H1 (cell line): ENCODE measurements at regions not wholly inside any gene's neighbourhood (a gene's known extent, or its start where the extent isn't known, plus 50 kb on each side); places are given as distances from the start of the nearest gene placed in this dataset.

ENCODE experiments used
- CTCF ChIA-PET: fragments of 300-600 bp; sonication (Branson Sonifier 250); formaldehyde crosslinking; loops from one replicate; lab custom pipeline; 2021; ENCODE audit not compliant: partially characterized antibody; lab: Charles Lee
- POLR2A ChIA-PET: fragments of 300-600 bp; sonication (Branson Sonifier 250); formaldehyde crosslinking; loops from one replicate; lab custom pipeline; 2021; ENCODE audit warnings: inconsistent platforms; ENCODE audit not compliant: partially characterized antibody; lab: Charles Lee
- DNase-seq, 2 experiments: peaks; one replicate each; pipeline versions ENCODE4 v3.0.0 to v3.0.0-alpha.2; 2010 to 2022; ENCODE audit warnings: low spot score in 2 of 2, low read depth in 1 of 2, mixed read lengths in 1 of 2
- FAIRE-seq: peaks from 2 replicates; lab custom pipeline; 2011; peaks lifted over from hg19 to GRCh38; lab: Jason Lieb, UNC
- H2AFZ ChIP-seq: 2 replicates; pipeline ENCODE4 v1.8.1; 2012; ENCODE audit warnings: low read length, inconsistent platforms
- H2AK5ac ChIP-seq: 2 replicates; pipeline ENCODE4 v1.6.1; 2013; ENCODE audit warnings: low read depth, low read length
- H2BK120ac ChIP-seq: replicated peaks from 2 replicates; pipeline ENCODE3; 2013; ENCODE audit warnings: low read depth, low read length, inconsistent platforms
- H2BK12ac ChIP-seq: 2 replicates; pipeline ENCODE4 v1.6.1; 2013; ENCODE audit warnings: low read depth, low read length
- H2BK15ac ChIP-seq: 2 replicates; pipeline ENCODE4 v1.6.1; 2013; ENCODE audit warnings: low read length
- H2BK20ac ChIP-seq: 2 replicates; pipeline ENCODE4 v1.6.1; 2013; ENCODE audit warnings: low read length
- H2BK5ac ChIP-seq: 2 replicates; pipeline ENCODE4 v1.6.1; 2013; ENCODE audit warnings: low read depth, low read length
- H3K14ac ChIP-seq: 2 replicates; pipeline ENCODE4 v1.6.1; 2013; ENCODE audit warnings: inconsistent platforms; ENCODE audit not compliant: insufficient read length
- H3K18ac ChIP-seq: 2 replicates; pipeline ENCODE4 v1.6.1; 2013; ENCODE audit warnings: low read length; ENCODE audit errors: extremely low read depth
- H3K23ac ChIP-seq: 2 replicates; pipeline ENCODE4 v1.6.1; 2013; ENCODE audit warnings: inconsistent platforms; ENCODE audit not compliant: insufficient read length
- H3K23me2 ChIP-seq: 2 replicates; pipeline ENCODE4 v1.6.1; 2013; ENCODE audit warnings: low read depth, low read length
- H3K27ac ChIP-seq: 2 replicates; pipeline ENCODE4 v1.6.1; 2011; ENCODE audit warnings: low read depth, low read length, inconsistent platforms
- H3K27me3 ChIP-seq, 4 experiments: replicated peaks in 1 of 4; 1 replicate in 1 of 4; 2 replicates in 3 of 4; pipeline versions ENCODE4 v1.6.1 to v1.8.1; 2011 to 2013; ENCODE audit warnings: low read length in 3 of 4, mild to moderate bottlenecking in 3 of 4, inconsistent platforms in 2 of 4, mixed read lengths in 2 of 4, moderate library complexity in 1 of 4; ENCODE audit not compliant: control insufficient read depth in 3 of 4, insufficient read depth in 3 of 4; ENCODE audit errors: extremely low read depth in 1 of 4
- H3K36me3 ChIP-seq, 4 experiments: 2 replicates each; pipeline versions ENCODE4 v1.6.1 to v1.8.1; 2011 to 2013; ENCODE audit warnings: mild to moderate bottlenecking in 4 of 4, low read length in 3 of 4, moderate library complexity in 2 of 4, control low read depth in 1 of 4, inconsistent platforms in 1 of 4; ENCODE audit not compliant: insufficient read depth in 4 of 4, control insufficient read depth in 2 of 4
- H3K4ac ChIP-seq: replicated peaks from 2 replicates; pipeline ENCODE3; 2013; ENCODE audit warnings: low read length, low read depth, mixed read lengths, inconsistent platforms; ENCODE audit not compliant: insufficient read length
- H3K4me1 ChIP-seq, 4 experiments: replicated peaks in 1 of 4; 1 replicate in 1 of 4; 2 replicates in 3 of 4; pipeline versions ENCODE4 v1.6.1 to v1.8.1; 2011 to 2013; ENCODE audit warnings: low read length in 3 of 4, inconsistent platforms in 2 of 4, mixed read lengths in 1 of 4; ENCODE audit not compliant: insufficient read depth in 4 of 4, control insufficient read depth in 3 of 4
- H3K4me2 ChIP-seq, 2 experiments: 2 replicates each; pipeline versions ENCODE4 v1.6.1 to v1.8.1; 2011 to 2013; ENCODE audit warnings: low read depth in 2 of 2, low read length in 2 of 2, control low read depth in 1 of 2, inconsistent platforms in 1 of 2, mild to moderate bottlenecking in 1 of 2; ENCODE audit not compliant: insufficient read depth in 1 of 2
- H3K4me3 ChIP-seq, 4 experiments: fragments of 200-600, 300-600 bp in 1 of 4; sonication (generic), shearing (Covaris generic), sonication (Bioruptor Twin) in 1 of 4; 2 replicates each; pipeline versions ENCODE4 v1.5.1 to v1.8.1; 2011 to 2016; ENCODE audit warnings: low read length in 4 of 4, low read depth in 3 of 4, control low read depth in 2 of 4, inconsistent platforms in 2 of 4, mild to moderate bottlenecking in 2 of 4, mixed read lengths in 1 of 4, moderate library complexity in 1 of 4; ENCODE audit not compliant: insufficient read depth in 2 of 4; ENCODE audit errors: extremely low read depth in 1 of 4
- H3K56ac ChIP-seq: replicated peaks from 2 replicates; pipeline ENCODE3; 2013; ENCODE audit warnings: low read depth, mild to moderate bottlenecking, mixed read lengths, low read length, inconsistent platforms; ENCODE audit not compliant: insufficient read length
- H3K79me1 ChIP-seq: 2 replicates; pipeline ENCODE4 v1.6.1; 2013; ENCODE audit warnings: low read depth, low read length, control low read depth
- H3K79me2 ChIP-seq, 2 experiments: 2 replicates each; pipeline versions ENCODE4 v1.6.1 to v1.8.1; 2012 to 2013; ENCODE audit warnings: low read length in 2 of 2, mild to moderate bottlenecking in 2 of 2, inconsistent platforms in 1 of 2; ENCODE audit not compliant: insufficient read depth in 2 of 2, control insufficient read depth in 1 of 2
- H3K9ac ChIP-seq, 4 experiments: replicated peaks in 1 of 4; 1 replicate in 1 of 4; 2 replicates in 3 of 4; pipeline versions ENCODE4 v1.6.1 to v1.8.1; 2011 to 2013; ENCODE audit warnings: low read depth in 3 of 4, low read length in 3 of 4, control low read depth in 2 of 4, mild to moderate bottlenecking in 2 of 4, moderate library complexity in 2 of 4, inconsistent platforms in 1 of 4; ENCODE audit errors: extremely low read depth in 1 of 4
- H3K9me3 ChIP-seq, 2 experiments: 2 replicates each; pipeline versions ENCODE4 v1.6.1 to v1.8.1; 2012 to 2013; ENCODE audit warnings: mild to moderate bottlenecking in 2 of 2, moderate library complexity in 2 of 2, control low read depth in 1 of 2, inconsistent platforms in 1 of 2, low read depth in 1 of 2, low read length in 1 of 2, mixed read lengths in 1 of 2; ENCODE audit not compliant: insufficient read depth in 2 of 2
- H4K20me1 ChIP-seq, 2 experiments: replicated peaks in 1 of 2; 2 replicates each; pipeline versions ENCODE3 to v1.8.1; 2011 to 2013; ENCODE audit warnings: inconsistent platforms in 2 of 2, low read length in 2 of 2, mild to moderate bottlenecking in 1 of 2; ENCODE audit not compliant: insufficient read depth in 2 of 2, control insufficient read depth in 1 of 2
- H4K5ac ChIP-seq: 2 replicates; pipeline ENCODE4 v1.6.1; 2013; ENCODE audit warnings: low read length, low read depth, mixed read lengths, inconsistent platforms; ENCODE audit not compliant: insufficient read length
- H4K8ac ChIP-seq: 2 replicates; pipeline ENCODE4 v1.8.0; 2013; ENCODE audit warnings: mild to moderate bottlenecking, moderate library complexity, low read length, inconsistent platforms; ENCODE audit not compliant: insufficient read depth; ENCODE audit errors: extremely low read depth
- H4K91ac ChIP-seq: replicated peaks from 2 replicates; pipeline ENCODE3; 2013; ENCODE audit warnings: low read length, mixed read lengths, inconsistent platforms; ENCODE audit not compliant: insufficient read length
- CTBP2 ChIP-seq: IDR thresholded peaks from 2 replicates; pipeline ENCODE4 v1.7.0; 2011; ENCODE audit warnings: borderline replicate concordance, mild to moderate bottlenecking, moderate library complexity, mixed read lengths, low read length; ENCODE audit not compliant: insufficient read depth, insufficient read length
- HDAC2 ChIP-seq, 2 experiments: fragments of 300-600 bp in 1 of 2; sonication (generic) in 1 of 2; IDR thresholded peaks; 2 replicates each; pipeline ENCODE4 v1.6.1; 2011 to 2012; ENCODE audit warnings: low read depth in 2 of 2, low read length in 2 of 2, mild to moderate bottlenecking in 2 of 2, moderate library complexity in 2 of 2, borderline replicate concordance in 1 of 2, inconsistent platforms in 1 of 2
- MAFK ChIP-seq: IDR thresholded peaks from 2 replicates; pipeline ENCODE4 v1.6.1; 2012; ENCODE audit warnings: low read depth, mild to moderate bottlenecking, improper control_type of control experiment, low read length
- NANOG ChIP-seq: IDR thresholded peaks from 2 replicates; pipeline ENCODE4 v1.6.1; 2011; ENCODE audit warnings: low read length, low read depth, mild to moderate bottlenecking, inconsistent platforms; ENCODE audit not compliant: insufficient read depth, poor library complexity, severe bottlenecking
- RFX5 ChIP-seq: IDR thresholded peaks from 2 replicates; pipeline ENCODE4 v1.6.1; 2011; ENCODE audit warnings: low read depth, low read length, improper control_type of control experiment, borderline replicate concordance
- TAF1 ChIP-seq: IDR thresholded peaks from 2 replicates; pipeline ENCODE4 v1.6.1; 2011; ENCODE audit warnings: mild to moderate bottlenecking, low read depth, low read length
- TCF12 ChIP-seq: IDR thresholded peaks from 2 replicates; pipeline ENCODE4 v1.6.1; 2011; ENCODE audit warnings: low read depth, mild to moderate bottlenecking, low read length
- WGBS, 2 experiments: shearing (Covaris generic) in 1 of 2; methylation state at CpG; one replicate each; pipeline versions ENCODE4 v1.1.6 to v1.1.7; 2013 to 2015; ENCODE audit warnings: low lambda C conversion rate in 2 of 2, mixed read lengths in 2 of 2, inconsistent platforms in 1 of 2, low coverage in 1 of 2, missing lambda C conversion rate in 1 of 2; ENCODE audit not compliant: insufficient replicate concordance in 2 of 2, insufficient coverage in 1 of 2, insufficient read length in 1 of 2; ENCODE audit errors: extremely low coverage in 1 of 2, missing lambda C conversion rate in 1 of 2; 5-methylcytosine and 5-hydroxymethylcytosine counted together
- TF ChIP-seq, protein P1 (sequence below), 3 experiments: IDR thresholded peaks; 1 replicate in 2 of 3; 2 replicates in 1 of 3; pipeline versions ENCODE4 v1.5.1 to v1.6.1; 2011; ENCODE audit warnings: low read length in 3 of 3, mild to moderate bottlenecking in 3 of 3, inconsistent platforms in 2 of 3, low read depth in 1 of 3, moderate library complexity in 1 of 3; ENCODE audit not compliant: insufficient read depth in 1 of 3; ENCODE audit errors: control extremely low read depth in 1 of 3

DNA sequence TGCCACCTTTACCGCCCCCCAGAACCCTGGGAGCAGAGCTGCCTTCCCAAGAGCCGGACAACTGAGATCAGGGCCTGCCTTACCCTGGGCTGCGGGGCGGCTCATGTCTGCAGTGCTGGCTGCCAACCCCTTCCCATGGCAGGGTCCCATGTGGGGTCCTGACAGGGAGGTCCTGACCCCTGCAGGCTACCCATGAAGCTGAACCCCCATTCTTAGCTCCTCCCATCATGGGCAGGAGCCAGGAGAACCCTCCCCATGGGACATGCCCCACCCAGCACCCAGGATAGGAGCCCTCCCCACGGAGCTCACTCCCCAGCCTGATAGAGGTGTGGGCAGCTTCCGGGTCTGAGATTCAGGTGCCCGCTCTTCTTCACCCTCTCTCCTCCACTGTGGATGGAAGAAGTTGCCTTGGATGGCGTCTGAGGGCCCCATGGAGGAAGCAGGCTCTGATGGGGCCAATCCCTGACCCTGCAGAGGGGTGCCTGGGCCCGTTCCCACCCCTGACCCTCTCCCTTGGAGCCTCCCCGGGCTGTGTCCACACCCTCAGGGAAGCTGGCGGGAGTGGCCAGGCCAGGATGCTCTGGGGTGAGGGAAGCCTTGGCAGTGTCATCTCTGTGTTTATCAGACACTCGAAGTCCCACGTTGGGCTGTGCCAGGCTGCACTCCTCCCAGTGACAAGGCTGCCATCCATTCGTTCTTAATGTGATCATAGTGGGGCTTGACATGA, 1508.2 kb downstream of the BRD1 start:
- Histone ChIP-seq H3K4me3 (no peak overlapping the region), H3K4ac (no peak overlapping the region), H3K79me1 (no peaks in the 10 kb centered on the region), H3K27ac (no peak overlapping the region), H3K4me1 (peaks cover 0 to 4% (median 0%) of the 10 kb centered on the region in 4 experiments; a peak in 1 of 7 replicates), H3K27me3 (no peaks in the 10 kb centered on the region; a peak in 1 of 7 replicates), H4K20me1 (no peaks in the 10 kb centered on the region), H4K8ac (no peak overlapping the region; the same call in 1 of the 2 replicates), H2AFZ (no peak overlapping the region), H4K91ac (no peak overlapping the region), H2BK120ac (no peak overlapping the region), H2BK20ac (no peak overlapping the region), H2BK12ac (no peak overlapping the region), H2BK5ac (no peak overlapping the region), H3K4me2 (no peak overlapping the region), H3K18ac (no peak overlapping the region), H3K36me3 (no peaks in the 10 kb centered on the region), H3K79me2 (no peaks in the 10 kb centered on the region), H3K9ac (no peak overlapping the region), H4K5ac (no peak overlapping the region), H3K14ac (no peak overlapping the region), H3K9me3 (no peaks in the 10 kb centered on the region), H2BK15ac (no peak overlapping the region), H3K23ac (no peak overlapping the region), H3K56ac (no peak overlapping the region), H3K23me2 (no peaks in the 10 kb centered on the region), H2AK5ac (no peak overlapping the region)
- 93% methylated on average over 14 of the region's 14 CpGs; no CpG with 5 or more reads in 1 of the 2 experiments for WGBS, 2 experiments
- FAIRE-seq: no peak
- DNase-seq: no peak
- ChIA-PET CTCF (interaction anchor here (1.1 to 1.3 kb wide), 2 partner anchors 9 to 173 kb away, joined by 3 to 4 read pairs; no protein-coding TSS in a partner anchor), POLR2A (no interaction called here)
- TF ChIP-seq TAF1 (no peak), MAFK (no peak), TCF12 (no peak), HDAC2 (IDR thresholded peaks at IDR 0.05; ENCODE audit: borderline replicate concordance in 1 of 2, low read depth in 2 of 2, low read length in 2 of 2) (no peak), NANOG (no peak), RFX5 (no peak), CTBP2 (no peak)
- TF ChIP-seq, protein P1, sequence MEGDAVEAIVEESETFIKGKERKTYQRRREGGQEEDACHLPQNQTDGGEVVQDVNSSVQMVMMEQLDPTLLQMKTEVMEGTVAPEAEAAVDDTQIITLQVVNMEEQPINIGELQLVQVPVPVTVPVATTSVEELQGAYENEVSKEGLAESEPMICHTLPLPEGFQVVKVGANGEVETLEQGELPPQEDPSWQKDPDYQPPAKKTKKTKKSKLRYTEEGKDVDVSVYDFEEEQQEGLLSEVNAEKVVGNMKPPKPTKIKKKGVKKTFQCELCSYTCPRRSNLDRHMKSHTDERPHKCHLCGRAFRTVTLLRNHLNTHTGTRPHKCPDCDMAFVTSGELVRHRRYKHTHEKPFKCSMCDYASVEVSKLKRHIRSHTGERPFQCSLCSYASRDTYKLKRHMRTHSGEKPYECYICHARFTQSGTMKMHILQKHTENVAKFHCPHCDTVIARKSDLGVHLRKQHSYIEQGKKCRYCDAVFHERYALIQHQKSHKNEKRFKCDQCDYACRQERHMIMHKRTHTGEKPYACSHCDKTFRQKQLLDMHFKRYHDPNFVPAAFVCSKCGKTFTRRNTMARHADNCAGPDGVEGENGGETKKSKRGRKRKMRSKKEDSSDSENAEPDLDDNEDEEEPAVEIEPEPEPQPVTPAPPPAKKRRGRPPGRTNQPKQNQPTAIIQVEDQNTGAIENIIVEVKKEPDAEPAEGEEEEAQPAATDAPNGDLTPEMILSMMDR (IDR thresholded peaks at IDR 0.05; ENCODE audit: control extremely low read depth in 1 of 3, insufficient read depth in 1 of 3, low read depth in 1 of 3, low read length in 3 of 3): no peak
